OCI-M1 (cell line): ENCODE measurements at regions not wholly inside any gene's neighbourhood (a gene's known extent, or its start where the extent isn't known, plus 50 kb on each side); places are given as distances from the start of the nearest gene placed in this dataset.

Experiments
- DNase-seq: peaks from one replicate; lab custom pipeline; 2025; lab: John Stamatoyannopoulos, UW

DNA sequence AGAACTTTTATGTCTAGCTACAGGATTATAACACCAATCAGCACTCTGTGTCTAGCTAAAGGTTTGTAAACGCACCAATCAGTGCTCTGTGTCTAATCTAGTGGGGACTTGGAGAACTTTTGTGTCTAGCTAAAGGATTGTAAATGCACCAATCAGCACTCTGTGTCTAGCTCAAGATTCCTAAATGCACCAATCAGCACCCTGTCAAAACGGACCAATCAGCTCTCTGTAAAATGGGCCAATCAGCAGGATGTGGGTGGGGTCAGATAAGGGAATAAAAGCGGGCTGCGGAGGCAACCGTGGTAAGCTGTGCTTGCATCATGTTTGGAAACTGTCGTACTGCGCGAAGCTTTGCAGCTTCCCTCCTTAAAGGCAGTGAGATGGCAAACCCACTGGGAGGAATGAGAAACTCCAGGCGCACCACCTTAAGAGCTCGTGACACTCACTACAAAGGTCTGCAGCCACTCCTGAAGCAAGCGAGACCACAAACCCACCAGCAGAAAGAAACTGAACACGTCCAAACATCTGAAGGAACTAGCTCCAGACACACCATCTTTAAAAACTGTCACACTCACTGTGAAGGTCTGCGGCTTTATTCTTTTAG is 112.1 kb upstream of the DUSP22 start:
- DNase-seq, result peak; percentile 7

DNA sequence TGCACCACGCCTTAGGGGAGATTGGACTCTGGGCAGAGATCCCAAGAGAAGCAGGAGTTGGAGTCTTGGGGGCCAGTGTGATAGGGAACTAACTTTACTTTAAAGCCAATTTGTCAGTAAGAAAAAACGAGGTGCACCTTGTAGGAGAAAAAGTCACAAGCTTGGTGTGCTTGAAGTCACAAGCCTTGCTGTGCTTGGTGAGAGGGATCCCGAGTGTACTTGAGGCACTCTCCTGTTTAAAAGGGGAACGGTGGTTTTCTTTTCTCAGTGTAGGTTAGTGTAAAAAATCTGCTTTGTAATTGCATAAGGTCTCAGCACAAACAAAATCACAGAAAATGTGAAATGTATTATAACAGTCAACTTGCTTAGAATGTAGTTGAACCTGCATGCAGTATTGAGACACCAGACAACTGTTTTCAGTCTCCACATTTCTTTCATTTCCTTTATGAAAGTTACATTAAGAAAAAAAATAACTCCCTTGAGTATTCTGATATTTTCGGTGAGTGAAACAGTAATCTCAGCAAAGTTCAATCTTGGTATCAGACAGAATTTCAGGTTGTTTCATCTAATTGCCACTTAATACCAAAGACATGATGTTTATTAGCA is 111.1 kb upstream of the DUSP22 start:
- no peak for DNase-seq

DNA sequence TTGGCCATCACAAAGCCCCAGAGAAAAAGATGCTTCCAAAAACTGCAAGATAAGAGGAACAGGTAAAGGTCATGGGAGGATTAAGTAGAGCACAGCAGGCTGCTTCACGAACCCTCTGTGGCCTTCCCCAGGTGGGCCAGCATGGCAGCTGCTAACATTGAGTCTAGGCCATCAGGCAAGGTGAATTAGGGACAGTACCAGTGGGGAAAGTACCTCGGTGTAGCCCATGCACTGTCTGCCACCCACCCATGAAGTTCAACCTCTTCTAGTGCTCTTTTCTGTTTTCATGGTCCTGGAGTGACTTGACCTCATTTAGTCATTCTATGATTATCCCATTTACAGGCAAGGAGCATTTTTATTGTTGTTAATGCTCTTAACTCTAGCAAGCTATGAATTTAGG is 108.6 kb upstream of the DUSP22 start:
- no peak for DNase-seq

DNA sequence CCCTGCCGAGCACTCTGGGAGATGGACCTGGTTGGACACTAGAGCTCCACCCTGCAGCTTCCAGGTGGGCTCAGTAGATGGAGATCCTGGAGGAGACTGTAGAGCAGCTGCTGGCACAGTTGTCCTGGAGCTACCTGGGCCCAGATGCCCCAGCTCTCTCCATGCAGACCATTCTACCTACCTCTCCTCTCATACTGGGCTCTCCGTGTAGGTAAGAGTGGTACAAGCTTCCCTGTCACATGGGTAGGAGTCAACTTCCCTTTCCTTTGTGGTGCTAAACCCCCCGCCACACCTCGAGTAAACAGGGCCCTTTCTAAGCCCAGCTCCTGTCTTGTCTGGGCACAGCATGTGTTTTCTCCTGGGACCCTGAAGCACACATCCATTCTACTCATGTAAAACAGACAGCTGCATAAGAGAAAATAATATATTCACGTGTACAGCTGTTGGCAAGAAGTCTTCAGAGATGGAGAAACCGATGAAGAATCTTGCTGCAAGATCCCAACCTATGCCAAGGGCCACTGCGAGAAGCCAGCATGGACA is 108.1 kb upstream of the DUSP22 start:
- no peak for DNase-seq

DNA sequence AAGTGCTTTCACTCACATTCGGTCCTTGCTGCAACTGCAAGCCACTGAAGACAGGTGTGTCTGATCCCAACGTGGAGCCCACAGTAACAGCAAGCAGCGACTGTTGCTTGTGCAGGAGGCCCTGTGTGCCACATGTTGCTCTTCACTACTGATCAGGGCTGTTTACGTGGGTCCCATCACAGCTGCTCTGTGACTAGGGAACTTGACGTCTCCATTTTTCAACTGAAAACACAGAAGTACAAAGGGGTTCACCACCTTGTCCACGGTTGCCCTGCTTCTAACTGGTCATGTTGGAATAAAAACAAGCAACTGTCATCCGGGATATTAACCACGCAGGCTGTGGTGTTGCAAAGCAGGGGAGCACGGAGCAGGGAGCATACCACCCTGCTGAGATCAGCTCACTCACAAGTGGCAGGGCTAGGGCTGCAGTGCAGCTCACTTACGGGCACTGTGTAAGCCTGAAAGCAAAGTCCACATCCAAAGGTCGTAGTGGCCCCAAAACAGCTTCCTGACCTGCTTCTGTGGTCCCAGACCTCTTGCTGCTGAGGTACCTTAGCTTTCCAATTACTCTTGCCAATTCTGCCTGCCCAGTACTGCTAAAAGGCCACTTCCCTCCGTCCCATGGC is 105.8 kb upstream of the DUSP22 start:
- no peak for DNase-seq

DNA sequence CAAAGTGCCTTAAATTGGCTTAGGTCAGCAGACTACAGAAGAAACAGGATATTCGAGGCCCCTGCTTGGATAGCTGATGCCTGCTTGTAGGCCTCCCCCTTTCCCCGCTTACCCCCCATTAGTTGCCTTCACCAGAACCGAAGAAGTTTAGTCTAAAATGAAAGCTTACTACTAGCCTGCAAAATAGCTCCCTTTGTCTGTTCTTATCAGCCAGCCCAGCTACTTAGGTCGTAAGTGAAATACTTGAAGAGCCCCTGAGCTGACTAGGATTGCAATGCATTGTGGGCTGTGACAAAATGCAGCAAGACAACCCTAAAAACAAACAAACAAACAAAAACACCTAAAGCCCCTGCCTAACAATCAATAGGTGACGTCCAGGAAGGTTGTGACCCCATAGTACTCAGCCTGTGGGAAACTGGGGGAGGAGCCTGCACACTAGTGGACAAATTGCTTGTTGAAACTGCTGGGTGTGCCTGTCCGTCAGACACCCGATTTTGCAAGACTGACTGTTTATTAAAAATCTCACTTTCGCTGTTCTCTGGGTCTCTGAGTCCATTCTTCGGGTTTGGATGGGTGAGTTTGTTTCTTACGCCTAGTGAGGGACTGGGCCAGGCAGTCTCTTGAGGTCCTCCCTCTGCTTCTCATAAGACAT is 105.0 kb upstream of the DUSP22 start:
- peak; percentile 53 for DNase-seq

DNA sequence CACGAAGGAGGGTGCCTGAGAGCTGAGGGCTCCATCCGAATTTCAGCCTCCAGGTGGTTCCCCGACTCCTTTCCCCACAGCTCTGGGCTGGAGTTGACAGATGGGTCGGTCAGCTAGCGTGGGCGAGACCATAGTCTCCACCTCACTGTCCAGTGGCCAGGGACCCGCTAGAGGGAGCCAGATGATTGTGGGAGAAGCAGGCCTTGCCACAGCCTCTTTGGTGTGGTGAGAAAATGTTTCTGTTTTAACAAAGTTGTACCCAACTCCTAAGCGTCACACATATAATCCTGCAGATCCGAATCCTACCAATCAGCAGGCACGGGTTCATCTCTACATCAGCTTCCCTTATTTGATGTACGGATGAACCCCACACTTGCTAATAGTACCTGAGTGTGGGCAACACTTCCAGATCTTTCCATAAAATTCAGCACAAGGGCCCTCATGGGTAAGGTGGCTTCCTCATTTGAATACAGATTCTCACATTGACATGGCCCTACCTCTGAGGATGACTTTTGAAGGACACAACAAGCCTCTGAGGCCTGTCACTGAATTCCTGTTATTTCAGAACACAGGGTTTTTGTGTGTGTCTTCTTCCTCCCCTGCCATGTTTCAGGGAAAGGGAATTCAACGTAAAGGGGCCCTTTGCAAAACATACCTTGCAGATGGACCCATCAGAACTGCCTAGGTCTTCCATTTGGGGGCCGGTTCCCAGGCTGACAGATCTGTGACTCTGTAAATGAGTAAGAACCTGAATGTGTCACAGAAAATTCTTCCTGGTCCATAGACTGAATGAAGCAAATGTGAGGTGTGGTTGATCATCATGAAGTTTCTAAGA is 103.2 kb upstream of the DUSP22 start:
- peak; percentile 94 for DNase-seq

DNA sequence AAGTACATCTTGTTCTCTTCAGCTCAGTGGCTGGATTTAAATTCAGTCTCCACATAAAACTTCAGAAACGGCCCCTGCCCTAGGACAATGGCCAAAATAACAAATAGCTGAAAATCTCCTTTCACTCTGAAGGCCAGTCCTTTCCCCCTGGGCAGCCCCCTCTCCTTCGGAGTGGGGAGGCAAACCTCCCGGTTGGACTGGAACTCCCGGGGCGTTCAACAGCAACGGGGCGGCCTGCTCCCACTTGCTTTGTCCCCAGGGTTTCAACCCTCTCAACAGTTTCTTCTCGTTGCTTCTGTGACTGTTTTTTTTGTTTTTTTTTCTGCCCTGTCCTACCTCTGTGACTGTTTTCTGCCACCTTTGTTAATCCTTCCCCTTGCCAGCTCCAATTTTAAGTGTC is 102.6 kb upstream of the DUSP22 start:
- no peak for DNase-seq

DNA sequence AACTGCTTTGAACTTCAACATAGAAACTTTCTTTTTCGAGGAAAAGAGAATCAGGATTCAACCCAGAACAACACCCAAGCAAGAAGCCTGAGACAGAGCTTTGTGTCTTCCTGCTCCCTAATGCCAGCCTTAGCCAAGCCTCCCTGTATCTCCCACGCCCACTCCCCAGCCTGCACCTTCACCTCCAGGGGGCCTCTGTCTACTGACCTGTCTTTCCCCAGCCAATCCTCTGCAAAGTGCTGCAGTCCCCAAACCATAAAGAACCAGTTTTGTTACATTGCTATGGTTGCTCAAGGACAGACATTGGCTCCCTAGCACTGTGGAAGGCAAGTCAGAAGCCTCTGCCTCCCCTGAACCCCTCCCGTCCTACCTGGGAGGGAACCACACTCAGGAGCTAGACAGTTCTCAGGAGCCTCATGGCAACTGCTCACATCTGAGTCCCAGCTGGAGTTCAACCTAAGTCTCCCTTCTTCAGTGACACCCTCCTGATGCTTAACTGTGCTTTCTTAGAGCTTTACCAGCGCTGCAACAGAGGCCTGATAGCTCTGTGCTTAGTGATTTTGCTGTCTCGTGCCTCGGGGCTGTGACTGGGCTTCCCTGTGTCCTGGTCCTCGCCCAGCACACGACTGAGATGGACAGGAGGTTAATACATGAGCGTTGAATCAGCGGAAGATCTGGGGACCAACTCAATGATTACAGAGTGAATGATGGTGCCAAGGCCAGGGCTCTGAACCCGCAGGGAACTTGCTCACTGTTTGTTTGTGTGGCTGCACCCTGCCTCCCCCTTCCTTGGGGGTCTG is 101.5 kb upstream of the DUSP22 start:
- peak; percentile 8 for DNase-seq

DNA sequence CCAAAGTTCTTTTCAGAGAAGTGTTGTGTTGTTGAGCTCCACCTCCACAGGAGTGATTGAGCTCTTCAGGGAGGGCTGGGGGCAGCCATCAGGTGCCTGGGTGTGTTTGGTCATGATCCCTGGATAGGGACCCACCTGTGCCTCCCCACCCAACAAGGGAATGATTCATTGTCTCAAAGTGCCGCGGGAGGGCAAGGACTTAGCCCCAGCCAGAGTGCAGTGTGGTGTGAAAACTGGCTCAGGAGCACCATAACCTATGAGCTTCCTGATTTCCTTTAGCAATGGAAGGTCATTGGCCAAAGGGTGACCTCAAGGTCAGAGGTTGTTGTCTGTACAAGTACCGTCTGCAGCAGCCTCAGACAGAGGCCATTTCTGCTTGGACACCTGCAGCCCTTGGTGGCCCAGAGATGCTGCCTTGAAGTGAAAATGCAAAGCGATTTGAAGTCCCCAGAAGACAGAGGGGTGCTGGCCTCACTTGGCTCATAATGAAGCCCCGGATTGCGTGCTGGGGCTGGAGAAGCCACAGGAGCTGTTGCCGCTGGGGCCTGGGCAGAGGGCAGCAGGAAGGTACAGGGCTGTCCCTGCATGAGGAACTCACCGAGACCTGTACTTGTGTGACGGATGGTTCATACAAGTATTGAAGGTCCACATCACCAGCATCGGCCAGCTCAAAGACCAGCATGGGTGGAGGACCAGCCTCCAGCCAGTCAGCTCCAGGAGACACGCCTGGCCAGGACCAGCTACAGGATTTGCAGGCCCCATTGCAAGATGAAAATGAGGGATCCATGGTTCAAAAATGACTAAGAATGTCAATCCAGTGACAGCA is 100.6 kb upstream of the DUSP22 start:
- DNase-seq, result no peak

DNA sequence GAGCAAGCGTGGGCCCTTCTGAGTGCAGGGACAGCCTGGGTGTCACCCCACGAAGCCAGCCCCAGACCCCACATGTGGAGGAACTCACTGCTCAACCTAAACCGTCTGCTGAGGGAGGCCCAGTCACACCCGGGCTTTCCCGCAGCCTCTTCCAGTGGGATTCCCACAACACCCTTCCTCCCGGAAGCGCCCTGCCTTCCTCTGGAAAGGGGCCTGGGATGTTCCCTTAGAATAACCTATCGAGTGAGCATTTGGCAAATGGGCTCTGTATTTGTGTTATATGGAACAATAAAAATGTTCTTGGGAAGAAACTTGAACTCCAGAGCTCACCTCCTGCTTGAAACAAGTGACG is 100.0 kb upstream of the DUSP22 start:
- no peak for DNase-seq

DNA sequence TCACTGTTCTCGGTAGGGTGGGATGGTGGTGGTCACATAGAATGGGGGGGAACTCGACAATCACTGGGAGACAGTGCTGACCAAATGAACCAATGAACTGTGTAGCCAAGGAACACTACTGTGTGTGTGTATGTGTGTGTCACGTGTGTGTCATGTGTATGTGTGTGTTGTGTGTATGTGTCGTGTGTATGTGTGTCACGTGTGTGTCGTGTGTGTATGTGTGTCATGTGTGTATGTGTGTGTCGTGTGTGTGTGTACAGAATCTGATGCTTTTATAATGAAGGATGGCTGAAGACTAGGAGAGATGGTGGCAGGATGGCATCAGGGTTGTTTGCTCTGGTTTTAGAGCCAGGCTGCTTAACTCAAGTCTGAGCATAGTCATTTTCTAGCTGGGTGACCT is 99.1 kb upstream of the DUSP22 start:
- no peak for DNase-seq

DNA sequence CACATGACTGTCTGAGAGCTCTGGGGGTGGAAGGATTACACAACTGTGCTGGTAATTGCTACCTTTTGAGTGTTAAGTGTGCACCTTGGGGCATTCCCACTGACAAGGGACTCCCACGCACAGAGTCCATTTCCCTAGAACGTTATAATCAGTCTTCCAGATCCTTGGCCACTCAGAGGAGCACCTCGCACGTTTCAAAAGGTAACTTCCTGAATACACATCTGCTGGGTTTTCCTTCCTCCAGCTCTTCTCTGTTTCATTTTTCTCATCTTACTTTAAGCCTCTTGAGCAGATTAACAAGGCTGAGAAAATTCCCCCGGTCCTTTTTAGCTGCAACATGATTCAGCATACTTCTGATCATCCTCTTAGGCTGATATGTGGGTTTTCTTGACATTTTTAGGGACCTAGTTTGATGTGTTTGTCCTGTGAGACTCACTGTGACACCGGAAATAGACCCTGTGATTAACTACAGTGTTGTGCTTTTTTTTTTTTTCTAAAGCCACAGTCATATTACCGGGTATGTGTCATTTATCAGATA is 98.4 kb upstream of the DUSP22 start:
- DNase-seq, result peak; percentile 17

DNA sequence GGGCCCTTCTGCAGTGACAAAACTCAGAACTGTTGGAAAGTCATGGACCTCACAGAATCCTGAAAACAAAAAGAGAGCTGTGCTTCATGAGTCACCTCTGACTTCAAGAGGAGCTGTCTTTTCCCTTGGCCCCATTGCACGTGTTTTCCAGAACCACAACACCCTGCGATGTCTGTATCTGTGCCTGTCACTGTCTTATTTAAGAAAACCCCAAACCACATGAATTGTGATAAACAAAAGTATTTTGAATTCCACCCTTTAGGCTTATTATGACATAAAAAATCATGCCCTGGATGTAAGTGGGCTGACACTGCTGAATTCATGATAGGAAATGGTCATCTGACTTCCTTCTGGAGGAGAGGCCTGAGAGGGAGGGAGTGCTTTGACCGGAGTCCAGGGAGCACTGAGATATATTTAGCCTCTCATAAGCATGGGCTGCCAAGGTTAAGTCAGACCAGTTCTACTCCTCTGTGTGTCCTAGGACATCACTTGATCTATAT is 96.4 kb upstream of the DUSP22 start:
- peak; percentile 80 for DNase-seq

DNA sequence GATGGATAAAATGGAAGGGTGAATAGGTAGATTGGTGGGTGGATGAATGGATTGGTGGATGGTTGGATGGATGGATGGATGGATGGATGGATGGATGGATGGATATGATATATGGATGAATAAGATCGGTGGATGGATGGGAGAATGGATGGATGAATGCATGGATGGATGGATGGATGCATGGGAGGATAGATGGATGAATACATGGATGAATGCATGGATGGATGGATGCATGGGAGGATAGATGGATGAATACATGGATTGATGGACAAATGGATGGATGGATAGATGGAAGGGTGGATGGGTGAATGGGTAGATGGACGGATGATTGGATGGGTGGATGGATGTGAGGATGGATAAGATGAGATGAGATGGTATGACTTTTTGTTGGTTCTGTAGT is 95.7 kb upstream of the DUSP22 start:
- no peak for DNase-seq

DNA sequence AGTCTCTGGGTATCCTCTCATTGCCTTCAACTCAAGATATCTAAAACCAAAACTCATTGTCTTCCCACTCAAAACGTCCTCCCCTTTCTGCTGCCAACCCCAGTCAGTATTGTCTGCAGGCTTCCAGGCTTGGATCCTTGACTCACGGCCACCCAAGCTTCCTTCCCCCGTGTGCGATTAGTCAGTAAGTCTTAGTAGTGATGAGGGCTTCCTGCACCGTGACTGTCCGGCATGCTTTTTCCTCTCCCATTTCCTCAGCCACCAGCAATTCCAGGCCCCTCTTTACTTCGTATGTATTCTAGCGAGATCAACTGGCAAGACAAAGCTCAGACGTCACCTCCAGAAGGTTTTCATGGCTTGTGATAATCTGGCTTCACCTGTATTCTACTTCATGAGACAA is 88.6 kb upstream of the DUSP22 start:
- DNase-seq, result no peak

DNA sequence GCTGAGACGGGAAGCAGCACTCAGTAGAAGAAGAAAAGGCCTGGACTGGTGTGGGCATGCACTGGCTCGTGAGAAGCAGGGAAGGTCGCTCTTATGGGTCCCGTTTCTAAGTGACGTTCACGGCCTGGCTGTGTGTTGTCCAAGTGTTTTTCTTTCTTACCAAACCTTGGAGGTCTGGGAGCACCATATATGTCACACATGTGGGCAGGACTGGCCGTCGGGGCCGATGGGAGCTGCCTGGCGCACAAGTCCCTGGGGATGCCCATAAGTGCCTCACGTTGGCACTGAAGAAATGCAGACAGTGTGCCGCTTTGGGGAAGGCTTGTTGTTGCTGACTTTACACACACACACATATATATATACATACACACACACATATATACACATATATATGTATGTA is 86.0 kb upstream of the DUSP22 start:
- DNase-seq, result no peak

DNA sequence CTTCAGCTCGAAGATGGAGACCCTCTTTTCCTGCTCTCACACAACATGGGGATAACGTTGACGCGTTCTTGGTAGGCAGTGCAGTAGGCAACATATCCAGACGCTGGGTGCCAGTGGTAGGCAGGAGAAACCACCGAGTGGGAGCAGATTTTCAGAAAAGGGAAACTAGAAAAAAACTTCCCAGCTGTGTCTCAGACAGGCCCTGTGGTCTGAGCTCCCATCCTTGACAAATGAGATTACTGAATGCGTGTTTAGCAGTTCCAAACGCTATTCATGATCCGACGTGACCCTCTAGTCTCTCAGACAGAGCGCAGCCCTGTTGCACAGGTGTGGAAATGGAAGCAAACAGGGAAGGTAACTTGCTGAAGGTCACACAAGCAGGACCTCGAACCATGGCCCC is 83.9 kb upstream of the DUSP22 start:
- DNase-seq, result no peak

DNA sequence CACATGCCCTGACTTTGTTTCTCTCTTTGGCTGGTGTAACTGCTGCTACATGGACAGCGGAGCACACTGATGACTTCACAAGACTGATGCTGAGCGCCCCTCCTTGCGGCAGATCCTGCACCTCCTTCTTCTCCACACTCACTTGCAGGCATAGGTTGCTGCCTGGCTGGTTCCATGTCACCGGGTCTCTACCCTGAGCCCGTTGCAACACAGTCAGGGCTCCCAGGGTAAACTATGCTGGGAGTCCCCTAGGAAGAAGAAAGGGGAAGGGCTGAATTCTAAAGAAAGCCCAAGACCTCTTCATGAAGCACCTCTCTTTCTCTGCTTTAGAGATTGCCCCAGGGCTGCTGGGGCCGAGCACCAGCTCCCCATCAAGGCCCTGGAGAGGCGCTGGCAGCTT is 83.3 kb upstream of the DUSP22 start:
- DNase-seq, result no peak
